SK-N-SH treated with all-trans-retinoic acid at 6 μM for 48 hours (cell line): ENCODE measurements at regions not wholly inside any gene's neighbourhood (a gene's known extent, or its start where the extent isn't known, plus 50 kb on each side); places are given as distances from the start of the nearest gene placed in this dataset.

Source experiments
- ATAC-seq: fragments of 200-7000 bp; cut with Tn5 transposase; 3 replicates; pipeline ENCODE4 v1.9.1; 2020; ENCODE audit warnings: mild to moderate bottlenecking, moderate library complexity
- ARNTL ChIP-seq: fragments of 450-650 bp; formaldehyde crosslinking; IDR thresholded peaks from 2 replicates; pipeline ENCODE4 v1.5.0; 2020; ENCODE audit warnings: low read depth, mild to moderate bottlenecking, moderate library complexity, borderline replicate concordance
- BACH2 ChIP-seq: fragments of 250-450 bp; sonication (Bioruptor Pico); IDR thresholded peaks from 2 replicates; pipeline ENCODE4 v1.9.0; 2021; ENCODE audit warnings: mild to moderate bottlenecking, borderline replicate concordance
- CSDC2 ChIP-seq: fragments of 250-450 bp; sonication (Bioruptor Pico); IDR thresholded peaks from 2 replicates; pipeline ENCODE4 v1.5.0; 2020; ENCODE audit warnings: mild to moderate bottlenecking, moderate library complexity
- ESRRG ChIP-seq: fragments of 250-450 bp; sonication (Bioruptor Pico); IDR thresholded peaks from 2 replicates; pipeline ENCODE4 v1.6.1; 2021; ENCODE audit warnings: mild to moderate bottlenecking
- GLIS3 ChIP-seq: fragments of 250-450 bp; sonication (Bioruptor Pico); IDR thresholded peaks from 2 replicates; pipeline ENCODE4 v1.5.0; 2020; ENCODE audit warnings: mild to moderate bottlenecking, moderate library complexity
- ISL1 ChIP-seq: fragments of 250-450 bp; sonication (Bioruptor Pico); IDR thresholded peaks from 2 replicates; pipeline ENCODE4 v2.1.2; 2022; ENCODE audit warnings: mild to moderate bottlenecking, moderate library complexity
- OSR1 ChIP-seq: fragments of 250-450 bp; sonication (Bioruptor Pico); IDR thresholded peaks from 2 replicates; pipeline ENCODE4 v1.8.0; 2022; ENCODE audit warnings: moderate library complexity, mild to moderate bottlenecking, inconsistent platforms
- PPARA ChIP-seq: fragments of 250-450 bp; sonication (Bioruptor Pico); IDR thresholded peaks from 2 replicates; pipeline ENCODE4 v1.5.0; 2020; ENCODE audit warnings: mild to moderate bottlenecking, borderline replicate concordance
- RARB ChIP-seq: fragments of 250-450 bp; sonication (Bioruptor Pico); IDR thresholded peaks from 2 replicates; pipeline ENCODE4 v1.8.0; 2021; ENCODE audit warnings: mild to moderate bottlenecking, moderate library complexity
- SNAI2 ChIP-seq: fragments of 250-450 bp; sonication (Bioruptor Pico); IDR thresholded peaks from 2 replicates; pipeline ENCODE4 v1.5.0; 2020; ENCODE audit warnings: mild to moderate bottlenecking, moderate library complexity
- TCF4 ChIP-seq: fragments of 250-450 bp; sonication (Bioruptor Pico); IDR thresholded peaks from 2 replicates; pipeline ENCODE4 v1.8.0; 2021; ENCODE audit warnings: mild to moderate bottlenecking, moderate library complexity, borderline replicate concordance
- TOX ChIP-seq: fragments of 250-450 bp; sonication (Bioruptor Pico); IDR thresholded peaks from 2 replicates; pipeline ENCODE4 v1.8.0; 2021; ENCODE audit warnings: mild to moderate bottlenecking, moderate library complexity, borderline replicate concordance
- ZC3H10 ChIP-seq: fragments of 250-450 bp; sonication (Bioruptor Pico); IDR thresholded peaks from 2 replicates; pipeline ENCODE4 v1.5.1; 2021; ENCODE audit warnings: mild to moderate bottlenecking, moderate library complexity
- ZFP3 ChIP-seq: fragments of 250-450 bp; sonication (Bioruptor Pico); IDR thresholded peaks from 2 replicates; pipeline ENCODE4 v1.5.0; 2020; ENCODE audit warnings: mild to moderate bottlenecking, moderate library complexity
- ZFP30 ChIP-seq: fragments of 450-650 bp; formaldehyde crosslinking; IDR thresholded peaks from 2 replicates; pipeline ENCODE4 v1.5.0; 2022; ENCODE audit warnings: mild to moderate bottlenecking, moderate library complexity
- ZNF565 ChIP-seq: fragments of 450-650 bp; formaldehyde crosslinking; conservative IDR thresholded peaks from 2 replicates; pipeline ENCODE4 v1.5.0; 2020; ENCODE audit warnings: low read depth, mild to moderate bottlenecking, moderate library complexity
- ZNF8 ChIP-seq: fragments of 450-650 bp; formaldehyde crosslinking; IDR thresholded peaks from 2 replicates; pipeline ENCODE4 v1.5.0; 2020; ENCODE audit warnings: mild to moderate bottlenecking, moderate library complexity
- TF ChIP-seq, protein P1 (sequence below): fragments of 250-450 bp; sonication (Bioruptor Pico); IDR thresholded peaks from 2 replicates; pipeline ENCODE4 v1.8.0; 2021; ENCODE audit warnings: low read depth, mild to moderate bottlenecking, moderate library complexity, borderline replicate concordance
- TF ChIP-seq, protein P2 (sequence below): fragments of 250-450 bp; sonication (Bioruptor Pico); IDR thresholded peaks from 2 replicates; pipeline ENCODE4 v1.5.1; 2020; ENCODE audit warnings: low read depth, mild to moderate bottlenecking, moderate library complexity
- TF ChIP-seq, protein P3 (sequence below): fragments of 250-450 bp; sonication (Bioruptor Pico); IDR thresholded peaks from 2 replicates; pipeline ENCODE4 v1.5.1; 2021; ENCODE audit warnings: mild to moderate bottlenecking, moderate library complexity
- TF ChIP-seq, protein P4 (sequence below): fragments of 250-450 bp; sonication (Bioruptor Pico); IDR thresholded peaks from 2 replicates; pipeline ENCODE4 v1.5.0; 2020; ENCODE audit warnings: mild to moderate bottlenecking, moderate library complexity
- TF ChIP-seq, protein P5 (sequence below): fragments of 250-450 bp; sonication (Bioruptor Pico); IDR thresholded peaks from 2 replicates; pipeline ENCODE4 v1.8.0; 2020; ENCODE audit warnings: mild to moderate bottlenecking, moderate library complexity, borderline replicate concordance

DNA sequence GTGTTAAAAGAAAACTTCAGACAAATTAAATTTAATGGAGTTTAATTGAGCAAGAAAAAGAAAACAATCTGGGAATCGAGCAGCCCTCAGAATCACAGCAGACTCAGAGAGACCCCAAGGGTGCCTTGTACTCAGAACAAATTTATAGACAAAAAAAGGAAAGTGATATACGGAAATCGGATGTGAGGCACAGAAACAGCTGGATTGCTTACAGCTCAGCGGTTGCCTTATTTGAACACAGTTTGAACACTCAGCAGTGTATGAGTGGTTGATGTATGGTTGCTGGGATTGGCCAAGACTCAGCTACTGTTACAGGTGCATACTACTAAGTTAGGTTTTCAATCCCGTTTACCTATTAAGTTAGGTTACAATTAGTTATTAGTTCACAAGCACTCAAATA is 103.8 kb upstream of the LYZL1 start:
- no peak for ATAC-seq
- TF ChIP-seq ESRRG (CRISPR knock-in tag) (no peak), CSDC2 (CRISPR knock-in tag) (no peak), RARB (no peak), ARNTL (CRISPR knock-in tag) (no peak), TOX (no peak), PPARA (no peak), ISL1 (CRISPR knock-in tag) (no peak), ZFP30 (CRISPR knock-in tag) (no peak), ZFP3 (CRISPR knock-in tag) (no peak), SNAI2 (CRISPR knock-in tag) (no peak), OSR1 (CRISPR knock-in tag) (no peak), BACH2 (CRISPR knock-in tag) (no peak), ZC3H10 (no peak), ZNF565 (CRISPR knock-in tag) (no peak), TCF4 (CRISPR knock-in tag) (no peak)
- TF ChIP-seq, protein P1, sequence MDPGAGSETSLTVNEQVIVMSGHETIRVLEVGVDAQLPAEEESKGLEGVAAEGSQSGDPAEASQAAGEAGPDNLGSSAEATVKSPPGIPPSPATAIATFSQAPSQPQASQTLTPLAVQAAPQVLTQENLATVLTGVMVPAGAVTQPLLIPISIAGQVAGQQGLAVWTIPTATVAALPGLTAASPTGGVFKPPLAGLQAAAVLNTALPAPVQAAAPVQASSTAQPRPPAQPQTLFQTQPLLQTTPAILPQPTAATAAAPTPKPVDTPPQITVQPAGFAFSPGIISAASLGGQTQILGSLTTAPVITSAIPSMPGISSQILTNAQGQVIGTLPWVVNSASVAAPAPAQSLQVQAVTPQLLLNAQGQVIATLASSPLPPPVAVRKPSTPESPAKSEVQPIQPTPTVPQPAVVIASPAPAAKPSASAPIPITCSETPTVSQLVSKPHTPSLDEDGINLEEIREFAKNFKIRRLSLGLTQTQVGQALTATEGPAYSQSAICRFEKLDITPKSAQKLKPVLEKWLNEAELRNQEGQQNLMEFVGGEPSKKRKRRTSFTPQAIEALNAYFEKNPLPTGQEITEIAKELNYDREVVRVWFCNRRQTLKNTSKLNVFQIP: no peak
- TF ChIP-seq, protein P2, sequence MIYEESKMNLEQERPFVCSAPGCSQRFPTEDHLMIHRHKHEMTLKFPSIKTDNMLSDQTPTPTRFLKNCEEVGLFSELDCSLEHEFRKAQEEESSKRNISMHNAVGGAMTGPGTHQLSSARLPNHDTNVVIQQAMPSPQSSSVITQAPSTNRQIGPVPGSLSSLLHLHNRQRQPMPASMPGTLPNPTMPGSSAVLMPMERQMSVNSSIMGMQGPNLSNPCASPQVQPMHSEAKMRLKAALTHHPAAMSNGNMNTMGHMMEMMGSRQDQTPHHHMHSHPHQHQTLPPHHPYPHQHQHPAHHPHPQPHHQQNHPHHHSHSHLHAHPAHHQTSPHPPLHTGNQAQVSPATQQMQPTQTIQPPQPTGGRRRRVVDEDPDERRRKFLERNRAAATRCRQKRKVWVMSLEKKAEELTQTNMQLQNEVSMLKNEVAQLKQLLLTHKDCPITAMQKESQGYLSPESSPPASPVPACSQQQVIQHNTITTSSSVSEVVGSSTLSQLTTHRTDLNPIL (CRISPR knock-in tag): no peak
- TF ChIP-seq, protein P3, sequence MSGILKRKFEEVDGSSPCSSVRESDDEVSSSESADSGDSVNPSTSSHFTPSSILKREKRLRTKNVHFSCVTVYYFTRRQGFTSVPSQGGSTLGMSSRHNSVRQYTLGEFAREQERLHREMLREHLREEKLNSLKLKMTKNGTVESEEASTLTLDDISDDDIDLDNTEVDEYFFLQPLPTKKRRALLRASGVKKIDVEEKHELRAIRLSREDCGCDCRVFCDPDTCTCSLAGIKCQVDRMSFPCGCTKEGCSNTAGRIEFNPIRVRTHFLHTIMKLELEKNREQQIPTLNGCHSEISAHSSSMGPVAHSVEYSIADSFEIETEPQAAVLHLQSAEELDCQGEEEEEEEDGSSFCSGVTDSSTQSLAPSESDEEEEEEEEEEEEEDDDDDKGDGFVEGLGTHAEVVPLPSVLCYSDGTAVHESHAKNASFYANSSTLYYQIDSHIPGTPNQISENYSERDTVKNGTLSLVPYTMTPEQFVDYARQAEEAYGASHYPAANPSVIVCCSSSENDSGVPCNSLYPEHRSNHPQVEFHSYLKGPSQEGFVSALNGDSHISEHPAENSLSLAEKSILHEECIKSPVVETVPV: no peak
- TF ChIP-seq, protein P4, sequence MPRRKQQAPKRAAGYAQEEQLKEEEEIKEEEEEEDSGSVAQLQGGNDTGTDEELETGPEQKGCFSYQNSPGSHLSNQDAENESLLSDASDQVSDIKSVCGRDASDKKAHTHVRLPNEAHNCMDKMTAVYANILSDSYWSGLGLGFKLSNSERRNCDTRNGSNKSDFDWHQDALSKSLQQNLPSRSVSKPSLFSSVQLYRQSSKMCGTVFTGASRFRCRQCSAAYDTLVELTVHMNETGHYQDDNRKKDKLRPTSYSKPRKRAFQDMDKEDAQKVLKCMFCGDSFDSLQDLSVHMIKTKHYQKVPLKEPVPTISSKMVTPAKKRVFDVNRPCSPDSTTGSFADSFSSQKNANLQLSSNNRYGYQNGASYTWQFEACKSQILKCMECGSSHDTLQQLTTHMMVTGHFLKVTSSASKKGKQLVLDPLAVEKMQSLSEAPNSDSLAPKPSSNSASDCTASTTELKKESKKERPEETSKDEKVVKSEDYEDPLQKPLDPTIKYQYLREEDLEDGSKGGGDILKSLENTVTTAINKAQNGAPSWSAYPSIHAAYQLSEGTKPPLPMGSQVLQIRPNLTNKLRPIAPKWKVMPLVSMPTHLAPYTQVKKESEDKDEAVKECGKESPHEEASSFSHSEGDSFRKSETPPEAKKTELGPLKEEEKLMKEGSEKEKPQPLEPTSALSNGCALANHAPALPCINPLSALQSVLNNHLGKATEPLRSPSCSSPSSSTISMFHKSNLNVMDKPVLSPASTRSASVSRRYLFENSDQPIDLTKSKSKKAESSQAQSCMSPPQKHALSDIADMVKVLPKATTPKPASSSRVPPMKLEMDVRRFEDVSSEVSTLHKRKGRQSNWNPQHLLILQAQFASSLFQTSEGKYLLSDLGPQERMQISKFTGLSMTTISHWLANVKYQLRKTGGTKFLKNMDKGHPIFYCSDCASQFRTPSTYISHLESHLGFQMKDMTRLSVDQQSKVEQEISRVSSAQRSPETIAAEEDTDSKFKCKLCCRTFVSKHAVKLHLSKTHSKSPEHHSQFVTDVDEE: no peak

DNA sequence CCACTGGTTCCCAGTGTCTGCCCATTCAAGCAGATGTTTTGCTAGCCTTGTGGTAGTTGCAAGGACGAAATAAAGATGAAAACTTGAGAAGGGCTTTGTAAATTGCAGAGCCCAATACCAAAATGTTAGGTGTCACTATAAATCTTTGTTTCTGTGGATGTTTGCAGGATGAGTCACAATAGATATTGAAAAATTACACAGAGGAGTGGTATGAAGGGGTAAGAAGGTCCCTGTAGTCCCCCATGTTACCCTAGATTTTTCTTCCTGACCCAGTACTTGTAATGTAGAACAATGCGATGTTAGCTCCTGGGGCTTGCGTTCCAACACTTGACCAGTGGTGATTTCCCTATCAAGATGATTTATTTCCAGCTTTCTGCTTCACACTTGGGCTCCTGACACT is 102.6 kb upstream of the LYZL1 start:
- no peak for ATAC-seq
- TF ChIP-seq ZFP30 (CRISPR knock-in tag) (no peak), ZNF8 (no peak), OSR1 (CRISPR knock-in tag) (no peak), TCF4 (CRISPR knock-in tag) (no peak), TOX (no peak), ZNF565 (CRISPR knock-in tag) (no peak), ARNTL (CRISPR knock-in tag) (no peak), SNAI2 (CRISPR knock-in tag) (no peak), BACH2 (CRISPR knock-in tag) (no peak), GLIS3 (CRISPR knock-in tag) (no peak), RARB (no peak), PPARA (no peak), ZFP3 (CRISPR knock-in tag) (no peak), ZC3H10 (no peak)
- TF ChIP-seq, protein P2 (CRISPR knock-in tag): no peak
- TF ChIP-seq, protein P1: no peak
- TF ChIP-seq, protein P5, sequence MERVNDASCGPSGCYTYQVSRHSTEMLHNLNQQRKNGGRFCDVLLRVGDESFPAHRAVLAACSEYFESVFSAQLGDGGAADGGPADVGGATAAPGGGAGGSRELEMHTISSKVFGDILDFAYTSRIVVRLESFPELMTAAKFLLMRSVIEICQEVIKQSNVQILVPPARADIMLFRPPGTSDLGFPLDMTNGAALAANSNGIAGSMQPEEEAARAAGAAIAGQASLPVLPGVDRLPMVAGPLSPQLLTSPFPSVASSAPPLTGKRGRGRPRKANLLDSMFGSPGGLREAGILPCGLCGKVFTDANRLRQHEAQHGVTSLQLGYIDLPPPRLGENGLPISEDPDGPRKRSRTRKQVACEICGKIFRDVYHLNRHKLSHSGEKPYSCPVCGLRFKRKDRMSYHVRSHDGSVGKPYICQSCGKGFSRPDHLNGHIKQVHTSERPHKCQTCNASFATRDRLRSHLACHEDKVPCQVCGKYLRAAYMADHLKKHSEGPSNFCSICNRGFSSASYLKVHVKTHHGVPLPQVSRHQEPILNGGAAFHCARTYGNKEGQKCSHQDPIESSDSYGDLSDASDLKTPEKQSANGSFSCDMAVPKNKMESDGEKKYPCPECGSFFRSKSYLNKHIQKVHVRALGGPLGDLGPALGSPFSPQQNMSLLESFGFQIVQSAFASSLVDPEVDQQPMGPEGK (CRISPR knock-in tag): no peak
